H1 (cell line): ENCODE measurements at regions not wholly inside any gene's neighbourhood (a gene's known extent, or its start where the extent isn't known, plus 50 kb on each side); places are given as distances from the start of the nearest gene placed in this dataset.

Source experiments
- CTCF ChIA-PET: fragments of 300-600 bp; sonication (Branson Sonifier 250); formaldehyde crosslinking; loops from one replicate; lab custom pipeline; 2021; ENCODE audit not compliant: partially characterized antibody; lab: Charles Lee
- POLR2A ChIA-PET: fragments of 300-600 bp; sonication (Branson Sonifier 250); formaldehyde crosslinking; loops from one replicate; lab custom pipeline; 2021; ENCODE audit warnings: inconsistent platforms; ENCODE audit not compliant: partially characterized antibody; lab: Charles Lee
- DNase-seq, 2 experiments: peaks; one replicate each; pipeline versions ENCODE4 v3.0.0 to v3.0.0-alpha.2; 2010 to 2022; ENCODE audit warnings: low spot score in 2 of 2, low read depth in 1 of 2, mixed read lengths in 1 of 2
- FAIRE-seq: peaks from 2 replicates; lab custom pipeline; 2011; peaks lifted over from hg19 to GRCh38; lab: Jason Lieb, UNC
- H2AFZ ChIP-seq: 2 replicates; pipeline ENCODE4 v1.8.1; 2012; ENCODE audit warnings: low read length, inconsistent platforms
- H2AK5ac ChIP-seq: 2 replicates; pipeline ENCODE4 v1.6.1; 2013; ENCODE audit warnings: low read depth, low read length
- H2BK120ac ChIP-seq: replicated peaks from 2 replicates; pipeline ENCODE3; 2013; ENCODE audit warnings: low read depth, low read length, inconsistent platforms
- H2BK12ac ChIP-seq: 2 replicates; pipeline ENCODE4 v1.6.1; 2013; ENCODE audit warnings: low read depth, low read length
- H2BK15ac ChIP-seq: 2 replicates; pipeline ENCODE4 v1.6.1; 2013; ENCODE audit warnings: low read length
- H2BK20ac ChIP-seq: 2 replicates; pipeline ENCODE4 v1.6.1; 2013; ENCODE audit warnings: low read length
- H2BK5ac ChIP-seq: 2 replicates; pipeline ENCODE4 v1.6.1; 2013; ENCODE audit warnings: low read depth, low read length
- H3K14ac ChIP-seq: 2 replicates; pipeline ENCODE4 v1.6.1; 2013; ENCODE audit warnings: inconsistent platforms; ENCODE audit not compliant: insufficient read length
- H3K18ac ChIP-seq: 2 replicates; pipeline ENCODE4 v1.6.1; 2013; ENCODE audit warnings: low read length; ENCODE audit errors: extremely low read depth
- H3K23ac ChIP-seq: 2 replicates; pipeline ENCODE4 v1.6.1; 2013; ENCODE audit warnings: inconsistent platforms; ENCODE audit not compliant: insufficient read length
- H3K23me2 ChIP-seq: 2 replicates; pipeline ENCODE4 v1.6.1; 2013; ENCODE audit warnings: low read depth, low read length
- H3K27ac ChIP-seq: 2 replicates; pipeline ENCODE4 v1.6.1; 2011; ENCODE audit warnings: low read depth, low read length, inconsistent platforms
- H3K27me3 ChIP-seq, 4 experiments: replicated peaks in 1 of 4; 1 replicate in 1 of 4; 2 replicates in 3 of 4; pipeline versions ENCODE4 v1.6.1 to v1.8.1; 2011 to 2013; ENCODE audit warnings: low read length in 3 of 4, mild to moderate bottlenecking in 3 of 4, inconsistent platforms in 2 of 4, mixed read lengths in 2 of 4, moderate library complexity in 1 of 4; ENCODE audit not compliant: control insufficient read depth in 3 of 4, insufficient read depth in 3 of 4; ENCODE audit errors: extremely low read depth in 1 of 4
- H3K36me3 ChIP-seq, 4 experiments: 2 replicates each; pipeline versions ENCODE4 v1.6.1 to v1.8.1; 2011 to 2013; ENCODE audit warnings: mild to moderate bottlenecking in 4 of 4, low read length in 3 of 4, moderate library complexity in 2 of 4, control low read depth in 1 of 4, inconsistent platforms in 1 of 4; ENCODE audit not compliant: insufficient read depth in 4 of 4, control insufficient read depth in 2 of 4
- H3K4ac ChIP-seq: replicated peaks from 2 replicates; pipeline ENCODE3; 2013; ENCODE audit warnings: low read length, low read depth, mixed read lengths, inconsistent platforms; ENCODE audit not compliant: insufficient read length
- H3K4me1 ChIP-seq, 4 experiments: replicated peaks in 1 of 4; 1 replicate in 1 of 4; 2 replicates in 3 of 4; pipeline versions ENCODE4 v1.6.1 to v1.8.1; 2011 to 2013; ENCODE audit warnings: low read length in 3 of 4, inconsistent platforms in 2 of 4, mixed read lengths in 1 of 4; ENCODE audit not compliant: insufficient read depth in 4 of 4, control insufficient read depth in 3 of 4
- H3K4me2 ChIP-seq, 2 experiments: 2 replicates each; pipeline versions ENCODE4 v1.6.1 to v1.8.1; 2011 to 2013; ENCODE audit warnings: low read depth in 2 of 2, low read length in 2 of 2, control low read depth in 1 of 2, inconsistent platforms in 1 of 2, mild to moderate bottlenecking in 1 of 2; ENCODE audit not compliant: insufficient read depth in 1 of 2
- H3K4me3 ChIP-seq, 4 experiments: fragments of 200-600, 300-600 bp in 1 of 4; sonication (generic), shearing (Covaris generic), sonication (Bioruptor Twin) in 1 of 4; 2 replicates each; pipeline versions ENCODE4 v1.5.1 to v1.8.1; 2011 to 2016; ENCODE audit warnings: low read length in 4 of 4, low read depth in 3 of 4, control low read depth in 2 of 4, inconsistent platforms in 2 of 4, mild to moderate bottlenecking in 2 of 4, mixed read lengths in 1 of 4, moderate library complexity in 1 of 4; ENCODE audit not compliant: insufficient read depth in 2 of 4; ENCODE audit errors: extremely low read depth in 1 of 4
- H3K56ac ChIP-seq: replicated peaks from 2 replicates; pipeline ENCODE3; 2013; ENCODE audit warnings: low read depth, mild to moderate bottlenecking, mixed read lengths, low read length, inconsistent platforms; ENCODE audit not compliant: insufficient read length
- H3K79me1 ChIP-seq: 2 replicates; pipeline ENCODE4 v1.6.1; 2013; ENCODE audit warnings: low read depth, low read length, control low read depth
- H3K79me2 ChIP-seq, 2 experiments: 2 replicates each; pipeline versions ENCODE4 v1.6.1 to v1.8.1; 2012 to 2013; ENCODE audit warnings: low read length in 2 of 2, mild to moderate bottlenecking in 2 of 2, inconsistent platforms in 1 of 2; ENCODE audit not compliant: insufficient read depth in 2 of 2, control insufficient read depth in 1 of 2
- H3K9ac ChIP-seq, 4 experiments: replicated peaks in 1 of 4; 1 replicate in 1 of 4; 2 replicates in 3 of 4; pipeline versions ENCODE4 v1.6.1 to v1.8.1; 2011 to 2013; ENCODE audit warnings: low read depth in 3 of 4, low read length in 3 of 4, control low read depth in 2 of 4, mild to moderate bottlenecking in 2 of 4, moderate library complexity in 2 of 4, inconsistent platforms in 1 of 4; ENCODE audit errors: extremely low read depth in 1 of 4
- H3K9me3 ChIP-seq, 2 experiments: 2 replicates each; pipeline versions ENCODE4 v1.6.1 to v1.8.1; 2012 to 2013; ENCODE audit warnings: mild to moderate bottlenecking in 2 of 2, moderate library complexity in 2 of 2, control low read depth in 1 of 2, inconsistent platforms in 1 of 2, low read depth in 1 of 2, low read length in 1 of 2, mixed read lengths in 1 of 2; ENCODE audit not compliant: insufficient read depth in 2 of 2
- H4K20me1 ChIP-seq, 2 experiments: replicated peaks in 1 of 2; 2 replicates each; pipeline versions ENCODE3 to v1.8.1; 2011 to 2013; ENCODE audit warnings: inconsistent platforms in 2 of 2, low read length in 2 of 2, mild to moderate bottlenecking in 1 of 2; ENCODE audit not compliant: insufficient read depth in 2 of 2, control insufficient read depth in 1 of 2
- H4K5ac ChIP-seq: 2 replicates; pipeline ENCODE4 v1.6.1; 2013; ENCODE audit warnings: low read length, low read depth, mixed read lengths, inconsistent platforms; ENCODE audit not compliant: insufficient read length
- H4K8ac ChIP-seq: 2 replicates; pipeline ENCODE4 v1.8.0; 2013; ENCODE audit warnings: mild to moderate bottlenecking, moderate library complexity, low read length, inconsistent platforms; ENCODE audit not compliant: insufficient read depth; ENCODE audit errors: extremely low read depth
- H4K91ac ChIP-seq: replicated peaks from 2 replicates; pipeline ENCODE3; 2013; ENCODE audit warnings: low read length, mixed read lengths, inconsistent platforms; ENCODE audit not compliant: insufficient read length
- CEBPB ChIP-seq: IDR thresholded peaks from 2 replicates; pipeline ENCODE4 v1.6.1; 2012; ENCODE audit warnings: low read depth, low read length
- CHD2 ChIP-seq: IDR thresholded peaks from 2 replicates; pipeline ENCODE4 v1.6.1; 2012; ENCODE audit warnings: low read length, improper control_type of control experiment
- CTBP2 ChIP-seq: IDR thresholded peaks from 2 replicates; pipeline ENCODE4 v1.7.0; 2011; ENCODE audit warnings: borderline replicate concordance, mild to moderate bottlenecking, moderate library complexity, mixed read lengths, low read length; ENCODE audit not compliant: insufficient read depth, insufficient read length
- EGR1 ChIP-seq: IDR thresholded peaks from 2 replicates; pipeline ENCODE4 v1.6.1; 2011; ENCODE audit warnings: low read depth, low read length, borderline replicate concordance
- EP300 ChIP-seq, 2 experiments: IDR thresholded peaks; 1 replicate in 1 of 2; 2 replicates in 1 of 2; pipeline ENCODE4 v1.6.1; 2011 to 2012; ENCODE audit warnings: low read depth in 2 of 2, low read length in 2 of 2, mild to moderate bottlenecking in 2 of 2, borderline replicate concordance in 1 of 2, inconsistent platforms in 1 of 2, moderate library complexity in 1 of 2
- HDAC2 ChIP-seq, 2 experiments: fragments of 300-600 bp in 1 of 2; sonication (generic) in 1 of 2; IDR thresholded peaks; 2 replicates each; pipeline ENCODE4 v1.6.1; 2011 to 2012; ENCODE audit warnings: low read depth in 2 of 2, low read length in 2 of 2, mild to moderate bottlenecking in 2 of 2, moderate library complexity in 2 of 2, borderline replicate concordance in 1 of 2, inconsistent platforms in 1 of 2
- JUND ChIP-seq: IDR thresholded peaks from 2 replicates; pipeline ENCODE4 v1.6.1; 2011; ENCODE audit warnings: mild to moderate bottlenecking, improper control_type of control experiment, low read length
- SAP30 ChIP-seq: fragments of 300-600 bp; sonication (generic); IDR thresholded peaks from 2 replicates; pipeline ENCODE4 v1.7.1; 2012; ENCODE audit warnings: low read length, moderate library complexity, mild to moderate bottlenecking, inconsistent platforms; ENCODE audit not compliant: insufficient read depth, insufficient replicate concordance
- SIN3A ChIP-seq, 2 experiments: IDR thresholded peaks in 1 of 2; conservative IDR thresholded peaks in 1 of 2; 2 replicates each; pipeline ENCODE4 v1.6.1; 2011 to 2012; ENCODE audit warnings: low read length in 2 of 2, improper control_type of control experiment in 1 of 2, low read depth in 1 of 2, mild to moderate bottlenecking in 1 of 2
- SIX5 ChIP-seq: IDR thresholded peaks from 2 replicates; pipeline ENCODE4 v1.6.1; 2011; ENCODE audit warnings: mild to moderate bottlenecking, low read depth, low read length
- SP2 ChIP-seq: IDR thresholded peaks from 2 replicates; pipeline ENCODE4 v1.6.1; 2012; ENCODE audit warnings: mild to moderate bottlenecking, low read length, inconsistent platforms
- SUZ12 ChIP-seq: fragments of 200-600 bp; sonication (generic); IDR thresholded peaks from 2 replicates; pipeline ENCODE4 v1.6.1; 2012; ENCODE audit warnings: mild to moderate bottlenecking, inconsistent platforms, low read length, moderate library complexity, mixed read lengths
- TEAD4 ChIP-seq: IDR thresholded peaks from 2 replicates; pipeline ENCODE4 v1.6.1; 2012; ENCODE audit warnings: low read depth, low read length, inconsistent platforms, mixed read lengths

- Histone ChIP-seq H3K18ac (no peak overlapping the region), H2BK20ac (no peak overlapping the region), H3K36me3 (no peaks in the 10 kb centered on the region), H2BK5ac (no peak overlapping the region), H3K9ac (no peak overlapping the region), H4K91ac (no peak overlapping the region), H3K23ac (no peak overlapping the region), H3K56ac (no peak overlapping the region), H3K79me1 (no peaks in the 10 kb centered on the region), H2BK120ac (no peak overlapping the region), H3K4me1 (no peaks in the 10 kb centered on the region), H3K23me2 (no peaks in the 10 kb centered on the region), H3K4me2 (no peak overlapping the region), H3K4me3 (no peak overlapping the region), H4K8ac (no peak overlapping the region), H3K27ac (no peak overlapping the region), H3K27me3 (no peaks in the 10 kb centered on the region), H2AFZ (no peak overlapping the region), H3K9me3 (no peaks in the 10 kb centered on the region), H4K5ac (no peak overlapping the region), H3K4ac (no peak overlapping the region), H3K79me2 (no peaks in the 10 kb centered on the region)
- CTCF ChIA-PET: no interaction called here
- TF ChIP-seq JUND (no peak), EP300 (IDR thresholded peaks at IDR 0.05; ENCODE audit: borderline replicate concordance in 1 of 2, low read depth in 2 of 2, low read length in 2 of 2) (no peak), TEAD4 (no peak), SIN3A (conservative IDR thresholded peaks at IDR 0.05 in 1 of 2, IDR thresholded peaks at IDR 0.05 in 1 of 2; ENCODE audit: low read depth in 1 of 2, low read length in 2 of 2) (no peak), CEBPB (no peak), EGR1 (no peak), SP2 (no peak), SUZ12 (no peak), CTBP2 (no peak), SAP30 (no peak), CHD2 (no peak), SIX5 (no peak), HDAC2 (IDR thresholded peaks at IDR 0.05; ENCODE audit: borderline replicate concordance in 1 of 2, low read depth in 2 of 2, low read length in 2 of 2) (no peak)
- TF ChIP-seq, all 59 proteins: peak for 0
- H2BK12ac ChIP-seq: no peak overlapping the region
- H2AK5ac ChIP-seq: no peak overlapping the region
- H4K20me1 ChIP-seq: no peaks in the 10 kb centered on the region
- POLR2A ChIA-PET: no interaction called here
- no peak overlapping the region for H3K14ac ChIP-seq
- no peak for DNase-seq
- H2BK15ac ChIP-seq: no peak overlapping the region
- no peak for FAIRE-seq
Measured at GRCh38 chrX:79568309-79568708, 201.2 kb upstream of the ITM2A start.
